Sigmoid colon (tissue), 6 donors: ENCODE measurements at regions not wholly inside any gene's neighbourhood (a gene's known extent, or its start where the extent isn't known, plus 50 kb on each side); places are given as distances from the start of the nearest gene placed in this dataset.

ENCODE experiments used
- DNase-seq: peaks from one replicate; pipeline ENCODE4 v3.0.0-alpha.2; 2019
- H3K27ac ChIP-seq, 4 donors: fragments of 200-600 bp; sonication (generic); one replicate each; pipeline ENCODE4 v1.5.1; 2016 to 2019; ENCODE audit warnings: mild to moderate bottlenecking in 1 of 4
- H3K27me3 ChIP-seq, 3 donors: fragments of 200-600 bp; sonication (generic); one replicate each; pipeline ENCODE4 v1.5.1; 2019; ENCODE audit warnings: mild to moderate bottlenecking in 1 of 3
- H3K36me3 ChIP-seq, 4 donors: fragments of 200-600 bp; sonication (generic); one replicate each; pipeline ENCODE4 v1.5.1; 2016 to 2019
- H3K4me1 ChIP-seq, 4 donors: fragments of 200-600 bp; sonication (generic); one replicate each; pipeline ENCODE4 v1.5.1; 2017 to 2019
- H3K4me3 ChIP-seq, 4 donors: fragments of 200-600 bp; sonication (generic); one replicate each; pipeline ENCODE4 v1.5.1; 2017 to 2019; ENCODE audit warnings: mild to moderate bottlenecking in 2 of 4, moderate library complexity in 1 of 4
- H3K9me3 ChIP-seq, 4 donors: fragments of 200-600 bp in 3 of 4; sonication (generic) in 3 of 4; one replicate each; pipeline versions ENCODE4 v1.5.1 to v1.6.1; 2013 to 2019
- CTCF ChIP-seq, 4 experiments: fragments of 450-650 bp in 3 of 4; fragments of 200-600 bp in 1 of 4; IDR thresholded peaks; one replicate each; pipeline ENCODE4 v1.5.1; 2016 to 2019; ENCODE audit warnings: antibody characterized with exemption in 4 of 4, mild to moderate bottlenecking in 3 of 4, moderate library complexity in 2 of 4
- EP300 ChIP-seq, 4 donors: sonication (generic); formaldehyde crosslinking; IDR thresholded peaks; one replicate each; pipeline ENCODE4 v1.6.1; 2017; ENCODE audit warnings: antibody characterized with exemption in 4 of 4
- POLR2A ChIP-seq, 2 donors: fragments of 450-650 bp; IDR thresholded peaks; one replicate each; pipeline ENCODE4 v1.6.1; 2016; ENCODE audit warnings: antibody characterized with exemption in 2 of 2, mild to moderate bottlenecking in 2 of 2, moderate library complexity in 2 of 2
- POLR2AphosphoS5 ChIP-seq, 4 donors: sonication (generic); formaldehyde crosslinking; IDR thresholded peaks; one replicate each; pipeline ENCODE4 v1.6.1; 2017; ENCODE audit warnings: antibody characterized with exemption in 4 of 4
- WGBS, 2 donors: extraction: QIAGEN DNeasy Blood & Tissue Kit; methylation state at CpG; one replicate each; pipeline ENCODE4 v1.1.7; 2013; 5-methylcytosine and 5-hydroxymethylcytosine counted together
- intact Hi-C: fragments of 100-400 bp; cut with DNase I; formaldehyde crosslinking; loops from one replicate; pipeline ENCODE4 v1.15.1; 2023
- donor health status: healthy with polysubstance abuse.
- donor health status: healthy.

- intact Hi-C loops, result no loop called here
- TF ChIP-seq CTCF (IDR thresholded peaks at IDR 0.05) (no peak), EP300 (IDR thresholded peaks at IDR 0.05) (no peak), POLR2AphosphoS5 (IDR thresholded peaks at IDR 0.05) (no peak), POLR2A (IDR thresholded peaks at IDR 0.05) (no peak)
- no peaks in the 10 kb centered on the region for H3K9me3 ChIP-seq
- no peaks in the 10 kb centered on the region for H3K36me3 ChIP-seq
- H3K4me1 ChIP-seq, result no peaks in the 10 kb centered on the region
- H3K27me3 ChIP-seq, result no peaks in the 10 kb centered on the region
- DNase-seq, result no peak
- H3K4me3 ChIP-seq, result no peak overlapping the region
- no peak overlapping the region for H3K27ac ChIP-seq
- WGBS, 2 donors, result 21 to 63% methylated on average over 1 of the region's 1 CpG
These were observed 1060.8 kb downstream of the CNTNAP5 start for GRCh38 chr2:125085904-125086303.

- TF ChIP-seq CTCF (IDR thresholded peaks at IDR 0.05), result no peak
- TF ChIP-seq EP300 (IDR thresholded peaks at IDR 0.05), result no peak
- no peak for TF ChIP-seq POLR2AphosphoS5 (IDR thresholded peaks at IDR 0.05)
- no peaks in the 10 kb centered on the region for H3K36me3 ChIP-seq
- no peaks in the 10 kb centered on the region for H3K27me3 ChIP-seq
- 13 to 60% methylated on average over 5 of the region's 5 CpGs for WGBS, 2 donors
- no peaks in the 10 kb centered on the region for H3K9me3 ChIP-seq
- DNase-seq, result no peak
- intact Hi-C loops, result no loop called here
- H3K4me3 ChIP-seq, result no peak overlapping the region
- H3K4me1 ChIP-seq, result no peaks in the 10 kb centered on the region
- no peak overlapping the region for H3K27ac ChIP-seq
These were observed 1061.5 kb downstream of the CNTNAP5 start for GRCh38 chr2:125086313-125087184.

- Histone ChIP-seq H3K4me1 (no peaks in the 10 kb centered on the region), H3K9me3 (no peaks in the 10 kb centered on the region), H3K27ac (no peak overlapping the region), H3K27me3 (no peaks in the 10 kb centered on the region), H3K4me3 (no peak overlapping the region), H3K36me3 (no peaks in the 10 kb centered on the region)
- intact Hi-C loops, result no loop called here
- no peak for DNase-seq
- WGBS, 2 donors, result 85 to 87% methylated on average over 4 of the region's 4 CpGs
- no peak for TF ChIP-seq POLR2AphosphoS5 (IDR thresholded peaks at IDR 0.05)
These were observed 1067.4 kb downstream of the CNTNAP5 start for GRCh38 chr2:125092276-125093009.

- Histone ChIP-seq H3K4me3 (no peak overlapping the region), H3K4me1 (no peaks in the 10 kb centered on the region), H3K36me3 (no peaks in the 10 kb centered on the region), H3K27me3 (no peaks in the 10 kb centered on the region), H3K27ac (no peak overlapping the region), H3K9me3 (no peaks in the 10 kb centered on the region)
- TF ChIP-seq POLR2A (IDR thresholded peaks at IDR 0.05) (no peak), EP300 (IDR thresholded peaks at IDR 0.05) (no peak), CTCF (IDR thresholded peaks at IDR 0.05) (no peak), POLR2AphosphoS5 (IDR thresholded peaks at IDR 0.05) (no peak)
- intact Hi-C loops, result no loop called here
- DNase-seq, result no peak
These were observed 1070.7 kb downstream of the CNTNAP5 start for GRCh38 chr2:125095826-125096225.

GRCh38 chr2:125106710-125107109 is 1081.6 kb downstream of the CNTNAP5 start:
- no peak overlapping the region for H3K4me3 ChIP-seq
- TF ChIP-seq POLR2AphosphoS5 (IDR thresholded peaks at IDR 0.05) (no peak), CTCF (IDR thresholded peaks at IDR 0.05) (no peak), POLR2A (IDR thresholded peaks at IDR 0.05) (no peak), EP300 (IDR thresholded peaks at IDR 0.05) (no peak)
- H3K27me3 ChIP-seq, result no peaks in the 10 kb centered on the region
- no peaks in the 10 kb centered on the region for H3K9me3 ChIP-seq
- H3K4me1 ChIP-seq, result no peaks in the 10 kb centered on the region
- no peak overlapping the region for H3K27ac ChIP-seq
- intact Hi-C loops, result no loop called here
- DNase-seq, result no peak
- H3K36me3 ChIP-seq, result no peaks in the 10 kb centered on the region
